A549 (cell line): ENCODE measurements at regions not wholly inside any gene's neighbourhood (a gene's known extent, or its start where the extent isn't known, plus 50 kb on each side); places are given as distances from the start of the nearest gene placed in this dataset.

Experiments
- ATAC-seq, 2 experiments: fragments of 200-7000 bp in 1 of 2; fragments of >200 bp in 1 of 2; cut with Nextera tagmentation in 1 of 2; cut with Tn5 transposase in 1 of 2; 3 replicates each; pipeline versions ENCODE4 v1.8.0 to v1.9.1; 2018 to 2020; ENCODE audit warnings: mild to moderate bottlenecking in 1 of 2, moderate library complexity in 1 of 2
- CTCF ChIA-PET: fragments of 300-600 bp; sonication (Branson Sonifier 250); formaldehyde crosslinking; extraction: SDS; loops from one replicate; lab custom pipeline; 2021; ENCODE audit warnings: antibody characterized with exemption, inconsistent platforms; lab: Yijun Ruan, JAX
- POLR2A ChIA-PET: fragments of 350-600 bp; formaldehyde crosslinking; extraction: SDS; loops from one replicate; lab custom pipeline; 2021; ENCODE audit warnings: antibody characterized with exemption, inconsistent platforms; lab: Yijun Ruan, JAX
- DNase-seq, 2 experiments: peaks; one replicate each; pipeline versions ENCODE4 v3.0.0 to v3.0.0-alpha.2; 2011 to 2016; ENCODE audit warnings: low read depth in 1 of 2, low spot score in 1 of 2
- FAIRE-seq: peaks from 2 replicates; lab custom pipeline; 2011; peaks lifted over from hg19 to GRCh38; lab: Jason Lieb, UNC
- H3K27ac ChIP-seq, 2 experiments: fragments of >200 bp; sonication (Bioruptor Twin); formaldehyde crosslinking; 3 replicates each; pipeline ENCODE4 v1.5.1; 2016 to 2017
- H3K4me1 ChIP-seq: fragments of >200 bp; sonication (Bioruptor Twin); formaldehyde crosslinking; 3 replicates; pipeline ENCODE4 v1.6.1; 2016
- H3K4me2 ChIP-seq: fragments of >200 bp; sonication (Bioruptor Twin); formaldehyde crosslinking; 3 replicates; pipeline ENCODE4 v1.6.1; 2016
- H3K4me3 ChIP-seq: fragments of >200 bp; sonication (Bioruptor Twin); formaldehyde crosslinking; 3 replicates; pipeline ENCODE4 v1.5.1; 2016
- H3K9me3 ChIP-seq: fragments of >200 bp; sonication (Bioruptor Twin); formaldehyde crosslinking; 3 replicates; pipeline ENCODE4 v1.6.1; 2016
- CEBPB ChIP-seq, 2 experiments: fragments of >200 bp in 1 of 2; sonication (Bioruptor Twin) in 1 of 2; formaldehyde crosslinking in 1 of 2; IDR thresholded peaks; 2 replicates each; pipeline ENCODE4 v1.6.1; 2012 to 2016
- EHF ChIP-seq: fragments of 250-450 bp; sonication (Bioruptor Pico); IDR thresholded peaks from 2 replicates; pipeline ENCODE4 v1.5.0; 2020; ENCODE audit warnings: mild to moderate bottlenecking
- EP300 ChIP-seq, 2 experiments: fragments of >200 bp; sonication (Bioruptor Twin); formaldehyde crosslinking; IDR thresholded peaks; 2 replicates in 1 of 2; 3 replicates in 1 of 2; pipeline ENCODE4 v1.6.1; 2016 to 2017
- FOSB ChIP-seq: fragments of 250-450 bp; sonication (Bioruptor Pico); IDR thresholded peaks from 2 replicates; pipeline ENCODE4 v1.5.0; 2020; ENCODE audit warnings: mild to moderate bottlenecking, moderate library complexity
- GATA3 ChIP-seq: IDR thresholded peaks from 2 replicates; pipeline ENCODE4 v1.6.1; 2012; ENCODE audit warnings: borderline replicate concordance
- HDAC2 ChIP-seq: fragments of 200-600 bp; sonication (generic); IDR thresholded peaks from 2 replicates; pipeline ENCODE4 v1.6.1; 2016
- HOXB5 ChIP-seq: fragments of 250-450 bp; sonication (Bioruptor Pico); IDR thresholded peaks from 2 replicates; pipeline ENCODE4 v1.5.0; 2020; ENCODE audit warnings: mild to moderate bottlenecking, moderate library complexity
- MAZ ChIP-seq: fragments of 150-350 bp; IDR thresholded peaks from 2 replicates; pipeline ENCODE4 v1.6.1; 2014; ENCODE audit warnings: antibody characterized with exemption, low read depth, low read length, borderline replicate concordance
- NFE2L2 ChIP-seq: fragments of 150-350 bp; conservative IDR thresholded peaks from 2 replicates; pipeline ENCODE4 v1.6.1; 2014; ENCODE audit warnings: low read length
- NPAS2 ChIP-seq: fragments of 250-450 bp; sonication (Bioruptor Pico); IDR thresholded peaks from 2 replicates; pipeline ENCODE4 v1.8.0; 2022; ENCODE audit warnings: mild to moderate bottlenecking, moderate library complexity, borderline replicate concordance
- NR3C1 ChIP-seq: fragments of >200 bp; sonication (Bioruptor Twin); formaldehyde crosslinking; IDR thresholded peaks from 3 replicates; pipeline ENCODE4 v1.6.1; 2017
- POLR2A ChIP-seq: IDR thresholded peaks from 2 replicates; pipeline ENCODE4 v1.6.1; 2012; ENCODE audit warnings: mild to moderate bottlenecking, low read length
- RAD21 ChIP-seq, 2 experiments: fragments of >200 bp in 1 of 2; sonication (Bioruptor Twin) in 1 of 2; formaldehyde crosslinking in 1 of 2; IDR thresholded peaks in 1 of 2; conservative IDR thresholded peaks in 1 of 2; 2 replicates in 1 of 2; 3 replicates in 1 of 2; pipeline ENCODE4 v1.6.1; 2012 to 2018; ENCODE audit warnings: inconsistent platforms in 1 of 2
- RARB ChIP-seq: fragments of 250-450 bp; sonication (Bioruptor Pico); IDR thresholded peaks from 2 replicates; pipeline ENCODE4 v1.8.0; 2021; ENCODE audit warnings: mild to moderate bottlenecking, moderate library complexity
- RCOR1 ChIP-seq: fragments of 150-350 bp; IDR thresholded peaks from 2 replicates; pipeline ENCODE4 v1.6.1; 2014; ENCODE audit warnings: antibody characterized with exemption, low read length, low read depth
- TP53 ChIP-seq: fragments of 250-450 bp; sonication (Bioruptor Pico); IDR thresholded peaks from 2 replicates; pipeline ENCODE4 v1.5.0; 2021; ENCODE audit warnings: mild to moderate bottlenecking, moderate library complexity
- ZC3H11A ChIP-seq: fragments of 450-650 bp; IDR thresholded peaks from 2 replicates; pipeline ENCODE4 v1.6.1; 2014; ENCODE audit warnings: antibody characterized with exemption, mild to moderate bottlenecking
- ZFP36 ChIP-seq: fragments of 450-650 bp; IDR thresholded peaks from 2 replicates; pipeline ENCODE4 v1.6.1; 2014; ENCODE audit warnings: borderline replicate concordance; ENCODE audit not compliant: partially characterized antibody
- ZNF302 ChIP-seq: fragments of 250-450 bp; sonication (Bioruptor Pico); IDR thresholded peaks from 2 replicates; pipeline ENCODE4 v1.9.0; 2021; ENCODE audit warnings: inconsistent platforms, mild to moderate bottlenecking, moderate library complexity
- WGBS: methylation state at CpG from one replicate; pipeline ENCODE4 v1.1.6; 2017; ENCODE audit errors: missing lambda C conversion rate; 5-methylcytosine and 5-hydroxymethylcytosine counted together
- TF ChIP-seq, protein P1 (sequence below): fragments of >200 bp; sonication (Bioruptor Twin); formaldehyde crosslinking; IDR thresholded peaks from 3 replicates; pipeline ENCODE4 v1.6.1; 2016
- TF ChIP-seq, protein P2 (sequence below): fragments of >200 bp; sonication (Bioruptor Twin); formaldehyde crosslinking; IDR thresholded peaks from 2 replicates; pipeline ENCODE4 v1.6.1; 2016
- TF ChIP-seq, protein P3 (sequence below): fragments of 150-350 bp; IDR thresholded peaks from 2 replicates; pipeline ENCODE4 v1.6.1; 2014; ENCODE audit warnings: low read depth, mild to moderate bottlenecking, low read length
- TF ChIP-seq, protein P4 (sequence below): IDR thresholded peaks from 2 replicates; pipeline ENCODE4 v1.6.1; 2012

DNA sequence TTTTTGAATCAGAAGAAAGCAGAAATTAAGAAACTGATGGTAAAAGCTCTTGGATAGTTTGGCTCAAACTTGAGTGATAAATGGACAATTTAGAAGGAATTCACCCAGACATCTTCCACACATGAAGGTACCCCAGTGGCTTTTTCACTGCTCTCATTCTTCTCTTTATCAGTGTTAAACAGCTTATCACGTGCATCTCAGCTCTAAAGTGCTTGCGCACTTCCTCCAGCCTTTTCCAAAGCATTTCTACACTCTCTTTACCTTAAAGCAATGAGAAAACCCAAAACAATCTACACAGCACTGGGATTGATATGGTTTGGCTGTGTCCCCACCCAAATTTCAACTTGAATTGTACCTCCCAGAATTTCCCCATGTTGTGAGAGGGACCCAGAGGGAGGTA, 509.1 kb upstream of the FAT1 start:
- no peak for TF ChIP-seq EHF (CRISPR knock-in tag)
- no peak for TF ChIP-seq RARB (CRISPR knock-in tag)
- TF ChIP-seq FOSB (CRISPR knock-in tag): no peak
- TF ChIP-seq, protein P1, sequence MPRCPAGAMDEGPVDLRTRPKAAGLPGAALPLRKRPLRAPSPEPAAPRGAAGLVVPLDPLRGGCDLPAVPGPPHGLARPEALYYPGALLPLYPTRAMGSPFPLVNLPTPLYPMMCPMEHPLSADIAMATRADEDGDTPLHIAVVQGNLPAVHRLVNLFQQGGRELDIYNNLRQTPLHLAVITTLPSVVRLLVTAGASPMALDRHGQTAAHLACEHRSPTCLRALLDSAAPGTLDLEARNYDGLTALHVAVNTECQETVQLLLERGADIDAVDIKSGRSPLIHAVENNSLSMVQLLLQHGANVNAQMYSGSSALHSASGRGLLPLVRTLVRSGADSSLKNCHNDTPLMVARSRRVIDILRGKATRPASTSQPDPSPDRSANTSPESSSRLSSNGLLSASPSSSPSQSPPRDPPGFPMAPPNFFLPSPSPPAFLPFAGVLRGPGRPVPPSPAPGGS: no peak
- TF ChIP-seq NR3C1: no peak
- no peak for TF ChIP-seq NFE2L2
- no peak for TF ChIP-seq TP53 (CRISPR knock-in tag)
- TF ChIP-seq HOXB5: no peak
- TF ChIP-seq EP300 (IDR thresholded peaks at IDR 0.05): no peak
- no peak for TF ChIP-seq RCOR1
- no peak for ATAC-seq
- no peak overlapping the region for H3K4me2 ChIP-seq
- DNase-seq: no peak
- peaks cover 13% of the 10 kb centered on the region; the same call in 2 of the 3 replicates for H3K4me1 ChIP-seq
- no peak overlapping the region for H3K27ac ChIP-seq
- POLR2A ChIA-PET: no interaction called here
- H3K9me3 ChIP-seq: no peaks in the 10 kb centered on the region
- no peak overlapping the region for H3K4me3 ChIP-seq
- CTCF ChIA-PET: interaction anchor here (1.0 kb wide), 1 partner anchor 547 kb away, joined by 3 read pairs; no protein-coding TSS in a partner anchor
- no peak for FAIRE-seq
- WGBS: 89% methylated on average over 2 of the region's 2 CpGs

DNA sequence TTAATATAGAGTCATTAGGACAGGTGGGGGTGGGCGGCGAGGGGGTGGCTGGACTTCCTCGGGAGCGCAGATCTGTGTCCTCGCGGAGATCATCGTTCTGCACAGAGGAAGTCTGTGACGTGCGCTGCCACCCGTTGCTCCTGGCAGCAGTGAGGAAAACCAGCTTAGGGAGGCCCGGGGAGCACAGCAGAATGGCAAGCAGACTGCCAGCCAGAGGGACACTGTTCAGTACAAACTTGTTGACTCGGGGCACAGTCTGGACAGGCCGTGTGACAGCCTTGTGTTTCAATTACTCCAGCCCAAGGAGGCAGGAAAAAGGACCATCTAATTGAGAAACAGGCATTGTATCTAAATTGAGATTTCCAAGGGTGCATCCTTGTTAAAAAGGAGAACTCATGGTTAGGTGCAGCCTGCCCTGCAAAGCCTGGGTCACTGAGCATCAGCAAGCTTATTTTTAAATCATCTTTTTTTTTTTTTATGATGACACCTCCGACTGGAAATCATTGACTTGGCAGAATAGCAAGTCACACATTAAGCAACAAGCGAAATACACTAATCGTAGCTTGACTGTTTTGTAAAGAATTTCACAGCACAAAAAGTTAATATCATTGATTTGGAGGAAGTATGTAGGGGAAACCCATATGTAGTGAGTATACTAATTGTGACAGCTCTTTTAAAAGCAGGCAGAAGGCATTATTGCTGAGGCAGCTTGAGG, 512.0 kb upstream of the FAT1 start:
- 79% methylated on average over 13 of the region's 16 CpGs for WGBS
- CTCF ChIA-PET: no interaction called here

DNA sequence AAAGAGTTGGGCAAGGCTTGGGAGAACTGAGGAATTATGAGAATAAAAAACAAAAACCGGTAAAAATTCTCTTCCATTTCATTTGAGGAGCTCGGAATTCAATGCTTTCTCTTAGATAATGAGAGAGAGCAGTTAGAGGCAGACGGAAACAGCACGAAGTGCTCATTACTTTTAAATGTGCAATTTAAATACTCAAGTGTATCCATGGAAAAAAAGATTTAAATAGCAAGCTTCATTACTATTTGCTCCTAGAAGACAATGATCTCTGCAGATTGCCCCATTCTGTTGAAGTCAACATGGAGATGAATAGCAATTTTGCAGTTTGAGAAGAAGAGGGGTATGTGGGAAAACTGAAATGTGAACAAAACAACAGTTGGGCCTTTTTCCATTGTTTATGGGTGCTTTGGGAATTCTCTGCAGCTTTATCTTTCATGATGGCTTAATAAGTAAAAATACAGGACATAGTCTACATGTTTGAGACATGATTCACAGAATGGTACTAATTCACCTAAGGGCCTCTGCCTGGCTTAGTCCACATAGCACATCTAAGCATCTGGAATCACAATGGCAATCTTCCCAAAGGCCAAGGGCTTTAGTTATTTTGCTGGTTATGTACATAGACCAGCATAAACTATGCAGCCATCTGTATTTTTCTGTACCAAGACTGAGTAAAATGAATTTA, 512.7 kb upstream of the FAT1 start:
- ATAC-seq: peak in 1 of 2 experiments; percentile 51; a peak in 3 of 6 replicates
- peak; percentile 44; the same call in 1 of the 2 replicates for TF ChIP-seq GATA3
- TF ChIP-seq, protein P2, sequence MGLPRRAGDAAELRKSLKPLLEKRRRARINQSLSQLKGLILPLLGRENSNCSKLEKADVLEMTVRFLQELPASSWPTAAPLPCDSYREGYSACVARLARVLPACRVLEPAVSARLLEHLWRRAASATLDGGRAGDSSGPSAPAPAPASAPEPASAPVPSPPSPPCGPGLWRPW: no peak
- peak overlapping the region; percentile 58 for H3K4me2 ChIP-seq
- ChIA-PET CTCF (no interaction called here), POLR2A (no interaction called here)
- H3K27ac ChIP-seq: no peak overlapping the region
- no peak for FAIRE-seq
- H3K4me3 ChIP-seq: no peak overlapping the region
- no peaks in the 10 kb centered on the region for H3K9me3 ChIP-seq
- 64% methylated on average over 4 of the region's 4 CpGs for WGBS
- peak in 1 of 2 experiments; percentile 11 for DNase-seq
- peaks cover 13% of the 10 kb centered on the region; the same call in 2 of the 3 replicates for H3K4me1 ChIP-seq

More for the DNA sequence above, 512.0 kb upstream of the FAT1 start:
- DNase-seq (peak in 1 of 2 experiments; percentile 2), FAIRE-seq (no peak), ATAC-seq (peak; percentile 39 to 49; a peak in 2 of 6 replicates)
- Histone ChIP-seq H3K9me3 (no peaks in the 10 kb centered on the region), H3K27ac (no peak overlapping the region), H3K4me1 (peaks cover 13% of the 10 kb centered on the region; the same call in 2 of the 3 replicates), H3K4me3 (no peak overlapping the region), H3K4me2 (peak overlapping the region; percentile 58)
- POLR2A ChIA-PET: no interaction called here
- TF ChIP-seq, protein P3, sequence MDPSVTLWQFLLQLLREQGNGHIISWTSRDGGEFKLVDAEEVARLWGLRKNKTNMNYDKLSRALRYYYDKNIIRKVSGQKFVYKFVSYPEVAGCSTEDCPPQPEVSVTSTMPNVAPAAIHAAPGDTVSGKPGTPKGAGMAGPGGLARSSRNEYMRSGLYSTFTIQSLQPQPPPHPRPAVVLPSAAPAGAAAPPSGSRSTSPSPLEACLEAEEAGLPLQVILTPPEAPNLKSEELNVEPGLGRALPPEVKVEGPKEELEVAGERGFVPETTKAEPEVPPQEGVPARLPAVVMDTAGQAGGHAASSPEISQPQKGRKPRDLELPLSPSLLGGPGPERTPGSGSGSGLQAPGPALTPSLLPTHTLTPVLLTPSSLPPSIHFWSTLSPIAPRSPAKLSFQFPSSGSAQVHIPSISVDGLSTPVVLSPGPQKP: no peak
- no peak for TF ChIP-seq ZFP36
- TF ChIP-seq NPAS2: no peak

DNA sequence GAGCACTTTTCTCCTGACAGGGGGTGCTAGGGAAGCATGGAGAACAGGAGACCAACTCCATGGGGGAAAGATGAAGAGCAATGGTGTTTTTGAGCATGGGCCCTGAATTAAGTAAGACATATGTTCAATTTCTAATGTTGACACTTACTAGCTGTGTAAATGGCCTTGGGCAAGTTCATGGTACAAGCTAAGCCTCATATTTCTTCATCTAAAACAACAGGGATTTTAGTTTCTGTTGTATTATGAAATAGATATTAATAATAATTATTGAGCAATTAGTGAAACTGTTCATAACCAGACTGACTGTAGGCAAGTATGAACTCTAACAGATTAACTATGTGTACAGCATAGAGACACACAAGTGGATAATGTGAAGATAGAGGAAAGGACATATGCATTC, 515.0 kb upstream of the FAT1 start:
- Histone ChIP-seq H3K9me3 (no peaks in the 10 kb centered on the region), H3K4me1 (peaks cover 13% of the 10 kb centered on the region; the same call in 2 of the 3 replicates), H3K27ac (no peak overlapping the region), H3K4me2 (no peak overlapping the region), H3K4me3 (no peak overlapping the region)
- no peak for DNase-seq
- no peak for FAIRE-seq
- TF ChIP-seq HDAC2: no peak
- TF ChIP-seq MAZ: no peak
- TF ChIP-seq HOXB5: no peak
- no peak for TF ChIP-seq POLR2A
- TF ChIP-seq NFE2L2: no peak
- TF ChIP-seq ZNF302 (CRISPR knock-in tag): no peak
- TF ChIP-seq, protein P4, sequence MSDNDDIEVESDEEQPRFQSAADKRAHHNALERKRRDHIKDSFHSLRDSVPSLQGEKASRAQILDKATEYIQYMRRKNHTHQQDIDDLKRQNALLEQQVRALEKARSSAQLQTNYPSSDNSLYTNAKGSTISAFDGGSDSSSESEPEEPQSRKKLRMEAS: no peak
- TF ChIP-seq ZC3H11A: no peak
- TF ChIP-seq CEBPB (IDR thresholded peaks at IDR 0.05): no peak
- no peak for TF ChIP-seq RAD21 (conservative IDR thresholded peaks at IDR 0.05 in 1 of 2, IDR thresholded peaks at IDR 0.05 in 1 of 2)
- CTCF ChIA-PET: interaction anchor here (0.7 kb wide), 1 partner anchor 529 kb away, joined by 3 read pairs; no protein-coding TSS in a partner anchor
- ATAC-seq: no peak
- POLR2A ChIA-PET: no interaction called here
